Gastroesophageal sphincter (tissue), 3 donors: ENCODE measurements at regions not wholly inside any gene's neighbourhood (a gene's known extent, or its start where the extent isn't known, plus 50 kb on each side); places are given as distances from the start of the nearest gene placed in this dataset.

Experiments
- EP300 ChIP-seq: sonication (generic); formaldehyde crosslinking; IDR thresholded peaks from one replicate; pipeline ENCODE4 v1.6.1; 2017; ENCODE audit warnings: antibody characterized with exemption, mild to moderate bottlenecking
- POLR2A ChIP-seq, 2 donors: fragments of 450-650 bp; IDR thresholded peaks; one replicate each; pipeline ENCODE4 v1.6.1; 2017; ENCODE audit warnings: antibody characterized with exemption in 2 of 2, mild to moderate bottlenecking in 2 of 2, moderate library complexity in 1 of 2
- POLR2AphosphoS5 ChIP-seq: sonication (generic); formaldehyde crosslinking; IDR thresholded peaks from one replicate; pipeline ENCODE4 v1.6.1; 2017; ENCODE audit warnings: antibody characterized with exemption
- TF ChIP-seq, protein P1 (sequence below), 4 experiments: fragments of 200-600 bp in 2 of 4; fragments of 450-650 bp in 2 of 4; sonication (generic) in 1 of 4; IDR thresholded peaks; one replicate each; pipeline ENCODE4 v1.5.1; 2017 to 2019; ENCODE audit warnings: antibody characterized with exemption in 4 of 4, mild to moderate bottlenecking in 2 of 4, moderate library complexity in 2 of 4

GRCh38 chr7:81349044-81349443, 420.8 kb downstream of the HGF start:
- TF ChIP-seq POLR2AphosphoS5 (no peak), EP300 (no peak), POLR2A (IDR thresholded peaks at IDR 0.05) (no peak)
- TF ChIP-seq, protein P1, sequence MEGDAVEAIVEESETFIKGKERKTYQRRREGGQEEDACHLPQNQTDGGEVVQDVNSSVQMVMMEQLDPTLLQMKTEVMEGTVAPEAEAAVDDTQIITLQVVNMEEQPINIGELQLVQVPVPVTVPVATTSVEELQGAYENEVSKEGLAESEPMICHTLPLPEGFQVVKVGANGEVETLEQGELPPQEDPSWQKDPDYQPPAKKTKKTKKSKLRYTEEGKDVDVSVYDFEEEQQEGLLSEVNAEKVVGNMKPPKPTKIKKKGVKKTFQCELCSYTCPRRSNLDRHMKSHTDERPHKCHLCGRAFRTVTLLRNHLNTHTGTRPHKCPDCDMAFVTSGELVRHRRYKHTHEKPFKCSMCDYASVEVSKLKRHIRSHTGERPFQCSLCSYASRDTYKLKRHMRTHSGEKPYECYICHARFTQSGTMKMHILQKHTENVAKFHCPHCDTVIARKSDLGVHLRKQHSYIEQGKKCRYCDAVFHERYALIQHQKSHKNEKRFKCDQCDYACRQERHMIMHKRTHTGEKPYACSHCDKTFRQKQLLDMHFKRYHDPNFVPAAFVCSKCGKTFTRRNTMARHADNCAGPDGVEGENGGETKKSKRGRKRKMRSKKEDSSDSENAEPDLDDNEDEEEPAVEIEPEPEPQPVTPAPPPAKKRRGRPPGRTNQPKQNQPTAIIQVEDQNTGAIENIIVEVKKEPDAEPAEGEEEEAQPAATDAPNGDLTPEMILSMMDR (IDR thresholded peaks at IDR 0.05) = no peak
